ENCODE measurements at regions not wholly inside any gene's neighbourhood (a gene's known extent, or its start where the extent isn't known, plus 50 kb on each side); places are given as distances from the start of the nearest gene placed in this dataset.

- TF ChIP-seq, protein P1, sequence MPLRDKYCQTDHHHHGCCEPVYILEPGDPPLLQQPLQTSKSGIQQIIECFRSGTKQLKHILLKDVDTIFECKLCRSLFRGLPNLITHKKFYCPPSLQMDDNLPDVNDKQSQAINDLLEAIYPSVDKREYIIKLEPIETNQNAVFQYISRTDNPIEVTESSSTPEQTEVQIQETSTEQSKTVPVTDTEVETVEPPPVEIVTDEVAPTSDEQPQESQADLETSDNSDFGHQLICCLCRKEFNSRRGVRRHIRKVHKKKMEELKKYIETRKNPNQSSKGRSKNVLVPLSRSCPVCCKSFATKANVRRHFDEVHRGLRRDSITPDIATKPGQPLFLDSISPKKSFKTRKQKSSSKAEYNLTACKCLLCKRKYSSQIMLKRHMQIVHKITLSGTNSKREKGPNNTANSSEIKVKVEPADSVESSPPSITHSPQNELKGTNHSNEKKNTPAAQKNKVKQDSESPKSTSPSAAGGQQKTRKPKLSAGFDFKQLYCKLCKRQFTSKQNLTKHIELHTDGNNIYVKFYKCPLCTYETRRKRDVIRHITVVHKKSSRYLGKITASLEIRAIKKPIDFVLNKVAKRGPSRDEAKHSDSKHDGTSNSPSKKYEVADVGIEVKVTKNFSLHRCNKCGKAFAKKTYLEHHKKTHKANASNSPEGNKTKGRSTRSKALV (CRISPR knock-in tag; IDR thresholded peaks at IDR 0.05) = no peak
- TF ChIP-seq ERF (CRISPR knock-in tag; IDR thresholded peaks at IDR 0.05) (peak; percentile 78), HOMEZ (CRISPR knock-in tag; IDR thresholded peaks at IDR 0.05; ENCODE audit: low read depth) (peak; percentile 38; the same call in 1 of the 2 replicates), RAD21 (CRISPR knock-in tag; IDR thresholded peaks at IDR 0.05) (no peak), MAFK (conservative IDR thresholded peaks at IDR 0.05 in 1 of 2, IDR thresholded peaks at IDR 0.05 in 1 of 2; ENCODE audit: low read length in 2 of 2) (no peak), LBX2 (CRISPR knock-in tag; IDR thresholded peaks at IDR 0.05; ENCODE audit: borderline replicate concordance) (no peak), HDAC6 (IDR thresholded peaks at IDR 0.05; ENCODE audit: low read depth, low read length) (no peak), SAFB2 (CRISPR knock-in tag; IDR thresholded peaks at IDR 0.05; ENCODE audit: borderline replicate concordance, low read depth) (no peak), SIX1 (CRISPR knock-in tag; IDR thresholded peaks at IDR 0.05; ENCODE audit: borderline replicate concordance) (0 out of 2 replicates have a peak, but pooled peaks have one; percentile 21), ZNF292 (CRISPR knock-in tag; IDR thresholded peaks at IDR 0.05; ENCODE audit: borderline replicate concordance, low read depth) (peak; percentile 96), ZNF724P (CRISPR knock-in tag; IDR thresholded peaks at IDR 0.05; ENCODE audit: borderline replicate concordance) (no peak), MZF1 (CRISPR knock-in tag; IDR thresholded peaks at IDR 0.05; ENCODE audit: borderline replicate concordance) (no peak), ZFP91 (CRISPR knock-in tag; IDR thresholded peaks at IDR 0.05; ENCODE audit: borderline replicate concordance) (peak; percentile 38; the same call in 1 of the 2 replicates), HNF1B (CRISPR knock-in tag; IDR thresholded peaks at IDR 0.05) (peak; percentile 77)
- TF ChIP-seq, protein P2, sequence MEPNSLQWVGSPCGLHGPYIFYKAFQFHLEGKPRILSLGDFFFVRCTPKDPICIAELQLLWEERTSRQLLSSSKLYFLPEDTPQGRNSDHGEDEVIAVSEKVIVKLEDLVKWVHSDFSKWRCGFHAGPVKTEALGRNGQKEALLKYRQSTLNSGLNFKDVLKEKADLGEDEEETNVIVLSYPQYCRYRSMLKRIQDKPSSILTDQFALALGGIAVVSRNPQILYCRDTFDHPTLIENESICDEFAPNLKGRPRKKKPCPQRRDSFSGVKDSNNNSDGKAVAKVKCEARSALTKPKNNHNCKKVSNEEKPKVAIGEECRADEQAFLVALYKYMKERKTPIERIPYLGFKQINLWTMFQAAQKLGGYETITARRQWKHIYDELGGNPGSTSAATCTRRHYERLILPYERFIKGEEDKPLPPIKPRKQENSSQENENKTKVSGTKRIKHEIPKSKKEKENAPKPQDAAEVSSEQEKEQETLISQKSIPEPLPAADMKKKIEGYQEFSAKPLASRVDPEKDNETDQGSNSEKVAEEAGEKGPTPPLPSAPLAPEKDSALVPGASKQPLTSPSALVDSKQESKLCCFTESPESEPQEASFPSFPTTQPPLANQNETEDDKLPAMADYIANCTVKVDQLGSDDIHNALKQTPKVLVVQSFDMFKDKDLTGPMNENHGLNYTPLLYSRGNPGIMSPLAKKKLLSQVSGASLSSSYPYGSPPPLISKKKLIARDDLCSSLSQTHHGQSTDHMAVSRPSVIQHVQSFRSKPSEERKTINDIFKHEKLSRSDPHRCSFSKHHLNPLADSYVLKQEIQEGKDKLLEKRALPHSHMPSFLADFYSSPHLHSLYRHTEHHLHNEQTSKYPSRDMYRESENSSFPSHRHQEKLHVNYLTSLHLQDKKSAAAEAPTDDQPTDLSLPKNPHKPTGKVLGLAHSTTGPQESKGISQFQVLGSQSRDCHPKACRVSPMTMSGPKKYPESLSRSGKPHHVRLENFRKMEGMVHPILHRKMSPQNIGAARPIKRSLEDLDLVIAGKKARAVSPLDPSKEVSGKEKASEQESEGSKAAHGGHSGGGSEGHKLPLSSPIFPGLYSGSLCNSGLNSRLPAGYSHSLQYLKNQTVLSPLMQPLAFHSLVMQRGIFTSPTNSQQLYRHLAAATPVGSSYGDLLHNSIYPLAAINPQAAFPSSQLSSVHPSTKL (CRISPR knock-in tag; IDR thresholded peaks at IDR 0.05) = peak; percentile 95
Observed at GRCh38 chr4:159420162-159421057, 317.5 kb downstream of the RAPGEF2 start (continued).
